SK-N-MC (cell line): ENCODE measurements at regions not wholly inside any gene's neighbourhood (a gene's known extent, or its start where the extent isn't known, plus 50 kb on each side); places are given as distances from the start of the nearest gene placed in this dataset.
"Not testable (repeated sequence)": the region's sequence is repeated elsewhere in the genome, so short reads cannot be mapped to it uniquely, and the experiment has no call there.

Source experiments
- EZH2 ChIP-seq: fragments of 200-600 bp; sonication (generic); IDR thresholded peaks from one replicate; pipeline ENCODE4 v1.6.1; 2017; ENCODE audit warnings: antibody characterized with exemption
- FOXP2 ChIP-seq: optimal IDR thresholded peaks from 2 replicates; pipeline ENCODE3; 2011; ENCODE audit warnings: mild to moderate bottlenecking, moderate library complexity; ENCODE audit not compliant: insufficient read depth; ENCODE audit errors: extremely low read length, control extremely low read depth
- POLR2AphosphoS5 ChIP-seq: IDR thresholded peaks from 2 replicates; pipeline ENCODE4 v1.6.1; 2012; ENCODE audit warnings: mild to moderate bottlenecking, low read depth, low read length, borderline replicate concordance

GRCh38 chr21:35977860-35978259 is 82.5 kb downstream of the SETD4 start:
- not testable (repeated sequence) for TF ChIP-seq POLR2AphosphoS5, EZH2, FOXP2
